ENCODE measurements at regions not wholly inside any gene's neighbourhood (a gene's known extent, or its start where the extent isn't known, plus 50 kb on each side); places are given as distances from the start of the nearest gene placed in this dataset.

- FAIRE-seq (no peak), DNase-seq (ENCODE audit: insufficient read length, low spot score) (no peak)
- TF ChIP-seq CTCF (IDR thresholded peaks at IDR 0.05; ENCODE audit: insufficient read depth, missing control alignments): peak; percentile 34
These were observed 600.2 kb upstream of the CCNG1 start for GRCh38 chr5:162837155-162837554.

- no peak for DNase-seq (ENCODE audit: insufficient read length, low spot score)
- no peak for FAIRE-seq
- TF ChIP-seq CTCF (IDR thresholded peaks at IDR 0.05; ENCODE audit: insufficient read depth, missing control alignments): no peak
These were observed 594.7 kb upstream of the CCNG1 start for GRCh38 chr5:162842727-162843126.

- DNase-seq (ENCODE audit: insufficient read length, low spot score): no peak
- no peak for FAIRE-seq
These were observed 585.3 kb upstream of the CCNG1 start for GRCh38 chr5:162852134-162852533.

GRCh38 chr5:162858770-162859169 lies 578.6 kb upstream of the CCNG1 start:
- DNase-seq (ENCODE audit: insufficient read length, low spot score): no peak
- no peak for FAIRE-seq
- no peak for TF ChIP-seq CTCF (IDR thresholded peaks at IDR 0.05; ENCODE audit: insufficient read depth, missing control alignments)

More at GRCh38 chr5:162852134-162852533, 585.3 kb upstream of the CCNG1 start:
- TF ChIP-seq CTCF (IDR thresholded peaks at IDR 0.05; ENCODE audit: insufficient read depth, missing control alignments): peak; percentile 45

- no peak for DNase-seq (ENCODE audit: insufficient read length, low spot score)
- TF ChIP-seq CTCF (IDR thresholded peaks at IDR 0.05; ENCODE audit: insufficient read depth, missing control alignments): no peak
- no peak for FAIRE-seq
These were observed 566.4 kb upstream of the CCNG1 start for GRCh38 chr5:162870966-162871365.

- no peak for FAIRE-seq
- DNase-seq (ENCODE audit: insufficient read length, low spot score): no peak
- no peak for TF ChIP-seq CTCF (IDR thresholded peaks at IDR 0.05; ENCODE audit: insufficient read depth, missing control alignments)
These were observed 554.8 kb upstream of the CCNG1 start for GRCh38 chr5:162882629-162883028.

- FAIRE-seq: no peak
- no peak for TF ChIP-seq CTCF (IDR thresholded peaks at IDR 0.05; ENCODE audit: insufficient read depth, missing control alignments)
- DNase-seq (ENCODE audit: insufficient read length, low spot score): no peak
These were observed 550.7 kb upstream of the CCNG1 start for GRCh38 chr5:162886717-162887116.
